NCI-H460 (cell line): ENCODE measurements at regions not wholly inside any gene's neighbourhood (a gene's known extent, or its start where the extent isn't known, plus 50 kb on each side); places are given as distances from the start of the nearest gene placed in this dataset.

Source experiments
- DNase-seq: peaks from one replicate; pipeline ENCODE4 v3.0.0-alpha.2; 2016; ENCODE audit warnings: low read depth; ENCODE audit errors: extremely low read depth

GRCh38 chr6:4311976-4312860 lies 176.8 kb upstream of the ECI2 start:
- DNase-seq = no peak

- no peak for DNase-seq
Observed at GRCh38 chr6:4309540-4309939, 174.2 kb upstream of the ECI2 start.

GRCh38 chr6:4308364-4308763 lies 173.0 kb upstream of the ECI2 start:
- no peak for DNase-seq

- DNase-seq = no peak
Observed at GRCh38 chr6:4304927-4305455, 169.6 kb upstream of the ECI2 start.

GRCh38 chr6:4303638-4304037 lies 168.3 kb upstream of the ECI2 start:
- DNase-seq = no peak

GRCh38 chr6:4302524-4302923 lies 167.1 kb upstream of the ECI2 start:
- DNase-seq = no peak

GRCh38 chr6:4301871-4302270 lies 166.5 kb upstream of the ECI2 start:
- DNase-seq = no peak

- DNase-seq = no peak
Observed at GRCh38 chr6:4300917-4301316, 165.5 kb upstream of the ECI2 start.

GRCh38 chr6:4299476-4299875 lies 164.1 kb upstream of the ECI2 start:
- DNase-seq = no peak

- no peak for DNase-seq
Observed at GRCh38 chr6:4297348-4297747, 162.0 kb upstream of the ECI2 start.

GRCh38 chr6:4296552-4296951 lies 161.2 kb upstream of the ECI2 start:
- DNase-seq = no peak

- DNase-seq = no peak
Observed at GRCh38 chr6:4295783-4296155, 160.4 kb upstream of the ECI2 start.

- DNase-seq = no peak
Observed at GRCh38 chr6:4295058-4295782, 159.8 kb upstream of the ECI2 start.

GRCh38 chr6:4294636-4295035 lies 159.3 kb upstream of the ECI2 start:
- DNase-seq = no peak

GRCh38 chr6:4291453-4292403 lies 156.4 kb upstream of the ECI2 start:
- DNase-seq = no peak

- no peak for DNase-seq
Observed at GRCh38 chr6:4289770-4290320, 154.5 kb upstream of the ECI2 start.

- DNase-seq = no peak
Observed at GRCh38 chr6:4287811-4288244, 152.5 kb upstream of the ECI2 start.

GRCh38 chr6:4287372-4287771 lies 152.0 kb upstream of the ECI2 start:
- DNase-seq = no peak

GRCh38 chr6:4282926-4283325 lies 147.6 kb upstream of the ECI2 start:
- DNase-seq = no peak
